Stomach (tissue), 4 donors: ENCODE measurements at regions not wholly inside any gene's neighbourhood (a gene's known extent, or its start where the extent isn't known, plus 50 kb on each side); places are given as distances from the start of the nearest gene placed in this dataset.

Experiments
- CTCF ChIP-seq, 7 experiments: fragments of 450-650 bp in 4 of 7; fragments of 200-600 bp in 3 of 7; sonication (generic) in 3 of 7; IDR thresholded peaks; one replicate each; pipeline ENCODE4 v1.5.1; 2016 to 2019; ENCODE audit warnings: antibody characterized with exemption in 7 of 7, control low read depth in 2 of 7, mild to moderate bottlenecking in 1 of 7
- EP300 ChIP-seq: sonication (generic); formaldehyde crosslinking; IDR thresholded peaks from one replicate; pipeline ENCODE4 v1.6.1; 2017; ENCODE audit warnings: antibody characterized with exemption
- POLR2A ChIP-seq, 4 donors: fragments of 450-650 bp; IDR thresholded peaks; one replicate each; pipeline ENCODE4 v1.6.1; 2016; ENCODE audit warnings: antibody characterized with exemption in 4 of 4, control low read depth in 2 of 4, mild to moderate bottlenecking in 1 of 4, moderate library complexity in 1 of 4

- no peak for TF ChIP-seq POLR2A (IDR thresholded peaks at IDR 0.05)
- no peak for TF ChIP-seq CTCF (IDR thresholded peaks at IDR 0.05)
- no peak for TF ChIP-seq EP300
Observed at GRCh38 chr3:186477033-186477432, 67.1 kb downstream of the CRYGS start.
